Endodermal cell (in vitro differentiated cells): ENCODE measurements at regions not wholly inside any gene's neighbourhood (a gene's known extent, or its start where the extent isn't known, plus 50 kb on each side); places are given as distances from the start of the nearest gene placed in this dataset.

Experiments used
- DNase-seq: peaks from one replicate; pipeline ENCODE4 v3.0.0-alpha.2; 2017
- H3K27ac ChIP-seq: 2 replicates; pipeline ENCODE4 v1.5.1; 2013; ENCODE audit warnings: mild to moderate bottlenecking, low read depth, low read length, moderate library complexity
- H3K27me3 ChIP-seq: 2 replicates; pipeline ENCODE4 v1.6.1; 2013; ENCODE audit warnings: mild to moderate bottlenecking, low read length, moderate library complexity; ENCODE audit not compliant: insufficient read depth, control insufficient read depth, poor library complexity, severe bottlenecking
- H3K36me3 ChIP-seq: 2 replicates; pipeline ENCODE4 v1.7.0; 2013; ENCODE audit warnings: mild to moderate bottlenecking, low read length, moderate library complexity; ENCODE audit not compliant: control insufficient read depth, insufficient read depth
- H3K4me1 ChIP-seq: one replicate; pipeline ENCODE4 v1.7.0; 2013; ENCODE audit warnings: low read length; ENCODE audit not compliant: control insufficient read depth, insufficient read depth
- H3K4me3 ChIP-seq: 2 replicates; pipeline ENCODE4 v1.5.1; 2013; ENCODE audit warnings: mild to moderate bottlenecking, low read length, moderate library complexity
- H3K9ac ChIP-seq: 2 replicates; pipeline ENCODE4 v1.6.1; 2013; ENCODE audit warnings: mild to moderate bottlenecking, low read length, moderate library complexity; ENCODE audit not compliant: poor library complexity, severe bottlenecking; ENCODE audit errors: extremely low read depth
- H3K9me3 ChIP-seq: 2 replicates; pipeline ENCODE4 v1.6.1; 2013; ENCODE audit warnings: mild to moderate bottlenecking, low read length, moderate library complexity; ENCODE audit not compliant: control insufficient read depth
- H3K27ac Mint-ChIP-seq: 2 replicates; pipeline ENCODE4 v1.8.0; 2020; ENCODE audit warnings: mixed read lengths
- H3K27me3 Mint-ChIP-seq: 2 replicates; pipeline ENCODE4 v1.8.0; 2021; ENCODE audit warnings: mild to moderate bottlenecking, mixed read lengths; ENCODE audit not compliant: insufficient read depth
- H3K36me3 Mint-ChIP-seq: 2 replicates; pipeline ENCODE4 v1.8.0; 2020; ENCODE audit warnings: low read depth, mixed read lengths
- H3K4me1 Mint-ChIP-seq: 2 replicates; pipeline ENCODE4 v1.8.0; 2020; ENCODE audit warnings: mixed read lengths
- H3K4me3 Mint-ChIP-seq: 2 replicates; pipeline ENCODE4 v1.8.0; 2020; ENCODE audit warnings: mild to moderate bottlenecking, moderate library complexity, mixed read lengths
- H3K9me3 Mint-ChIP-seq: 2 replicates; pipeline ENCODE4 v1.8.0; 2020; ENCODE audit warnings: mild to moderate bottlenecking, mixed read lengths
- CTCF ChIP-seq: fragments of 200-600 bp; sonication (generic); conservative IDR thresholded peaks from 2 replicates; pipeline ENCODE4 v1.5.0; 2021; ENCODE audit warnings: antibody characterized with exemption, mild to moderate bottlenecking
- WGBS, 2 experiments: methylation state at CpG; one replicate each; pipeline versions ENCODE4 v1.1.5 to v1.1.7; 2013; ENCODE audit warnings: missing lambda C conversion rate in 2 of 2, mixed read lengths in 1 of 2; ENCODE audit not compliant: insufficient coverage in 1 of 2, insufficient read length in 1 of 2; 5-methylcytosine and 5-hydroxymethylcytosine counted together

GRCh38 chr1:148363439-148363810 lies 119.7 kb downstream of the PPIAL4G start:
- Mint-ChIP-seq H3K9me3 (no peaks in the 10 kb centered on the region), H3K4me3 (no peak overlapping the region), H3K27me3 (peaks cover 36% of the 10 kb centered on the region), H3K27ac (no peak overlapping the region), H3K36me3 (no peaks in the 10 kb centered on the region), H3K4me1 (peaks cover 14% of the 10 kb centered on the region)
- H3K27ac ChIP-seq: no peak overlapping the region
- no peaks in the 10 kb centered on the region for H3K36me3 ChIP-seq
- no peak for TF ChIP-seq CTCF
- no peak overlapping the region for H3K9ac ChIP-seq
- WGBS, 2 experiments: 93 to 100% methylated on average over 1 to 2 of the region's 2 CpGs
- DNase-seq: no peak
- H3K4me3 ChIP-seq: no peak overlapping the region
- no peaks in the 10 kb centered on the region for H3K9me3 ChIP-seq
- H3K4me1 ChIP-seq: no peaks in the 10 kb centered on the region
- H3K27me3 ChIP-seq: peaks cover 38% of the 10 kb centered on the region

DNA sequence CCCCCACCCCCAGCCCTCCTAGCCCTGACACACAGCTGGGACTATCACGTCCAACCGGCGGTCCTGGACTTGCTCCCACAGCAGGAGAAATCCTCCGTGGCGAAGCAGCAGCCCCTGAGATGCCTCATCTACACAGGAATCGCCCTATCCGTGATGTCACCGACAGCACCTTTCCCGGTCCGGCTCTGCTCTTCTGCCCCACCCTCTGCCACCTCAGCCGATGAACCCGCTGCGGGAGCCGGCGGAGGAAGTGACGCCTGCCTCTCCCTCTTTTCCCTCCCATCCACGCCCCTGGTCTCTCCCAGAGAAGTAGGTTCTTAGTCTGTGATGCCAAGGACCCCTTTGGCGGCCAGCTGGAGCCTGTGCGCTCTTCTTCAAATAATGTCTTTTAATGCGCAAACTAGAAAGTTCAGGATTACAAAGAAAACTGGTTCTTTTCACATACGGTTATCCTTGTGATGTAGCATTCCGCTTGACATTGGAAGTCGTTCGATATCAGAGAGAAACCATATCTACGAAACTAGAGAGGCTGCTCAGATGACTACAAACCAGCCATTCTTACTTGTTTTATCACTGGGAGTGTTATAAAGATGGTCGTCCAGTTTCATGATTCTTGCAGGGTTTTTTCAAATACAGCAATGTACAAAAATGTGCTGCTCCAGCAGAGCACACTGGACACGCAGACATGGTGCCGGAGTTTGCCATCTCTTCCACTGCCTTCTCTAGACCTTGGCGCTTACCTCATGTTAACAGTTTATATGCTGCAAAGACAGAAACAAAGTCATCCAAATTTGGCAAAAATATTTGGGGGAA lies 120.3 kb downstream of the PPIAL4G start:
- DNase-seq: peak; percentile 91
- H3K4me3 ChIP-seq: peak overlapping the region; percentile 29
- no peak for TF ChIP-seq CTCF
- H3K9ac ChIP-seq: no peak overlapping the region
- no peaks in the 10 kb centered on the region for H3K4me1 ChIP-seq
- peaks cover 41% of the 10 kb centered on the region for H3K27me3 Mint-ChIP-seq
- peak overlapping the region; percentile 74 for H3K4me3 Mint-ChIP-seq
- no peaks in the 10 kb centered on the region for H3K9me3 ChIP-seq
- H3K27ac ChIP-seq: no peak overlapping the region
- 44 to 50% methylated on average over 24 to 29 of the region's 29 CpGs for WGBS, 2 experiments
- peaks cover 14% of the 10 kb centered on the region for H3K4me1 Mint-ChIP-seq
- no peaks in the 10 kb centered on the region for H3K36me3 Mint-ChIP-seq
- H3K36me3 ChIP-seq: no peaks in the 10 kb centered on the region
- no peaks in the 10 kb centered on the region for H3K9me3 Mint-ChIP-seq
- peaks cover 44% of the 10 kb centered on the region for H3K27me3 ChIP-seq
- peak overlapping the region; percentile 89 for H3K27ac Mint-ChIP-seq

DNA sequence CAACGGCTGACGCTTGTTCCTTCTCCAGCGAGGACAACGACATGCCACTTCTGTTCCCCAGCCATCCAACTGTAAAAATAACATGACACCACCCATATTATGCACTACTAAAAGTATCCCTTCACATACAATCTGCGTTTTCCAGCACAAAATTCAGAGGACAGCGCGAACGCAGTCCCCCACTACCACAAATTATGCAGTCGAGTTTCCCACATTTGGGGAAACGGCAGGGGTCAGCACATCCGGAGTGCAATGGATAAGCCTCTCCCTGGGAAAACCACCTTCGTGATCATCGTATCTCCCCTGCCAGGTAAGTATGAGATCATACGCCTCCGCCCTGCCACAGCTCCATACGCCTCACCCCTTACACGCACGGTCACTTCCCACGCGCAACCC lies 120.9 kb downstream of the PPIAL4G start:
- peak overlapping the region; percentile 74 for H3K4me3 Mint-ChIP-seq
- WGBS, 2 experiments: 8 to 12% methylated on average over 10 to 20 of the region's 20 CpGs
- no peaks in the 10 kb centered on the region for H3K9me3 Mint-ChIP-seq
- TF ChIP-seq CTCF: no peak
- DNase-seq: peak; percentile 74
- Histone ChIP-seq H3K27me3 (peaks cover 44% of the 10 kb centered on the region), H3K4me3 (peak overlapping the region; percentile 68), H3K36me3 (no peaks in the 10 kb centered on the region), H3K27ac (no peak overlapping the region), H3K9ac (no peak overlapping the region), H3K4me1 (no peaks in the 10 kb centered on the region), H3K9me3 (no peaks in the 10 kb centered on the region)
- H3K36me3 Mint-ChIP-seq: no peaks in the 10 kb centered on the region
- peaks cover 14% of the 10 kb centered on the region for H3K4me1 Mint-ChIP-seq
- H3K27ac Mint-ChIP-seq: peak overlapping the region; percentile 89
- H3K27me3 Mint-ChIP-seq: peaks cover 46% of the 10 kb centered on the region
